Testis (tissue), 2 donors: ENCODE measurements at regions not wholly inside any gene's neighbourhood (a gene's known extent, or its start where the extent isn't known, plus 50 kb on each side); places are given as distances from the start of the nearest gene placed in this dataset.
"Not testable (repeated sequence)": the region's sequence is repeated elsewhere in the genome, so short reads cannot be mapped to it uniquely, and the experiment has no call there.

Source experiments
- DNase-seq: peaks from one replicate; pipeline ENCODE4 v3.0.0-alpha.2; 2019
- H3K27ac ChIP-seq, 2 donors: fragments of 200-600 bp; sonication (generic); one replicate each; pipeline ENCODE4 v1.5.1; 2019
- H3K27me3 ChIP-seq: fragments of 200-600 bp; sonication (generic); one replicate; pipeline ENCODE4 v1.5.1; 2019
- H3K36me3 ChIP-seq: fragments of 200-600 bp; sonication (generic); one replicate; pipeline ENCODE4 v1.5.1; 2017; ENCODE audit warnings: low read depth; ENCODE audit errors: missing control alignments
- H3K4me1 ChIP-seq: fragments of 200-600 bp; sonication (generic); one replicate; pipeline ENCODE4 v1.5.1; 2019
- H3K4me3 ChIP-seq, 2 donors: fragments of 200-600 bp; sonication (generic); one replicate each; pipeline ENCODE4 v1.5.1; 2017 to 2019
- H3K9me3 ChIP-seq: fragments of 200-600 bp; sonication (generic); one replicate; pipeline ENCODE4 v1.5.1; 2017
- CTCF ChIP-seq, 3 experiments: fragments of 450-650 bp in 2 of 3; fragments of 200-600 bp in 1 of 3; sonication (generic) in 1 of 3; IDR thresholded peaks; one replicate each; pipeline ENCODE4 v1.5.1; 2016 to 2019; ENCODE audit warnings: antibody characterized with exemption in 3 of 3, mild to moderate bottlenecking in 2 of 3, moderate library complexity in 1 of 3
- POLR2A ChIP-seq: fragments of 450-650 bp; IDR thresholded peaks from one replicate; pipeline ENCODE4 v1.6.1; 2017; ENCODE audit warnings: antibody characterized with exemption, mild to moderate bottlenecking, moderate library complexity
- WGBS, 2 donors: methylation state at CpG; one replicate each; pipeline ENCODE4 v1.1.5; 2018; 5-methylcytosine and 5-hydroxymethylcytosine counted together
- intact Hi-C: fragments of 100-400 bp; cut with DNase I; formaldehyde crosslinking; loops from one replicate; pipeline ENCODE4 v1.15.1; 2023; ENCODE audit warnings: low total_unique reads

GRCh38 chr15:62324382-62324781 is 159.3 kb upstream of the C2CD4B start:
- Histone ChIP-seq H3K9me3 (no peaks in the 10 kb centered on the region), H3K4me1 (no peaks in the 10 kb centered on the region), H3K36me3 (no peaks in the 10 kb centered on the region), H3K27me3 (no peaks in the 10 kb centered on the region), H3K27ac (no peak overlapping the region), H3K4me3 (no peak overlapping the region)
- intact Hi-C loops = no loop called here
- TF ChIP-seq CTCF (IDR thresholded peaks at IDR 0.05) (no peak), POLR2A (no peak)
- 84 to 86% methylated on average over 5 of the region's 5 CpGs for WGBS, 2 donors
- DNase-seq = no peak

- H3K4me1 ChIP-seq = no peaks in the 10 kb centered on the region
- no peaks in the 10 kb centered on the region for H3K27me3 ChIP-seq
- TF ChIP-seq CTCF (IDR thresholded peaks at IDR 0.05) (no peak), POLR2A (no peak)
- intact Hi-C loops = no loop called here
- 69 to 76% methylated on average over 7 of the region's 7 CpGs for WGBS, 2 donors
- no peak overlapping the region for H3K4me3 ChIP-seq
- no peaks in the 10 kb centered on the region for H3K9me3 ChIP-seq
- no peaks in the 10 kb centered on the region for H3K36me3 ChIP-seq
- no peak for DNase-seq
- H3K27ac ChIP-seq = no peak overlapping the region
Observed at GRCh38 chr15:62325597-62325996, 160.5 kb upstream of the C2CD4B start.

GRCh38 chr15:62326460-62327011 is 161.5 kb upstream of the C2CD4B start:
- Histone ChIP-seq H3K9me3 (no peaks in the 10 kb centered on the region), H3K27ac (no peak overlapping the region), H3K27me3 (no peaks in the 10 kb centered on the region), H3K36me3 (no peaks in the 10 kb centered on the region), H3K4me3 (no peak overlapping the region), H3K4me1 (no peaks in the 10 kb centered on the region)
- DNase-seq = no peak
- no peak for TF ChIP-seq POLR2A
- TF ChIP-seq CTCF (IDR thresholded peaks at IDR 0.05) = no peak
- WGBS, 2 donors = 93 to 96% methylated on average over 3 of the region's 3 CpGs
- intact Hi-C loops = no loop called here

- no peaks in the 10 kb centered on the region for H3K36me3 ChIP-seq
- no peak for TF ChIP-seq CTCF (IDR thresholded peaks at IDR 0.05)
- no peak for TF ChIP-seq POLR2A
- no peak overlapping the region for H3K4me3 ChIP-seq
- H3K4me1 ChIP-seq = no peaks in the 10 kb centered on the region
- intact Hi-C loops = no loop called here
- no peaks in the 10 kb centered on the region for H3K27me3 ChIP-seq
- DNase-seq = no peak
- H3K27ac ChIP-seq = no peak overlapping the region
- 78 to 82% methylated on average over 5 of the region's 5 CpGs for WGBS, 2 donors
- H3K9me3 ChIP-seq = no peaks in the 10 kb centered on the region
Observed at GRCh38 chr15:62327406-62327805, 162.3 kb upstream of the C2CD4B start.

GRCh38 chr15:62332472-62332871 is 167.4 kb upstream of the C2CD4B start:
- H3K9me3 ChIP-seq, intact Hi-C loops, H3K27ac ChIP-seq, H3K4me1 ChIP-seq, H3K36me3 ChIP-seq, H3K4me3 ChIP-seq, DNase-seq, H3K27me3 ChIP-seq: not testable (repeated sequence)
- WGBS, 2 donors = 80% methylated on average over 4 to 6 of the region's 29 CpGs
